Ishikawa (cell line): ENCODE measurements at regions not wholly inside any gene's neighbourhood (a gene's known extent, or its start where the extent isn't known, plus 50 kb on each side); places are given as distances from the start of the nearest gene placed in this dataset.

Experiments used
- CEBPB ChIP-seq: IDR thresholded peaks from 2 replicates; pipeline ENCODE4 v1.6.1; 2012
- CREB1 ChIP-seq: IDR thresholded peaks from 2 replicates; pipeline ENCODE4 v1.6.1; 2012; ENCODE audit warnings: low read depth
- EGR1 ChIP-seq: IDR thresholded peaks from 2 replicates; pipeline ENCODE4 v1.6.1; 2012
- EP300 ChIP-seq: IDR thresholded peaks from 2 replicates; pipeline ENCODE4 v1.6.1; 2012; ENCODE audit warnings: borderline replicate concordance
- FOXM1 ChIP-seq: IDR thresholded peaks from 2 replicates; pipeline ENCODE4 v1.6.1; 2012; ENCODE audit warnings: low read depth, borderline replicate concordance
- MAX ChIP-seq: IDR thresholded peaks from 2 replicates; pipeline ENCODE4 v1.6.1; 2012
- NFIC ChIP-seq: IDR thresholded peaks from 2 replicates; pipeline ENCODE4 v1.6.1; 2012
- RAD21 ChIP-seq: IDR thresholded peaks from 2 replicates; pipeline ENCODE4 v1.6.1; 2012; ENCODE audit warnings: low read depth
- REST ChIP-seq: IDR thresholded peaks from 2 replicates; pipeline ENCODE4 v1.6.1; 2012; ENCODE audit warnings: low read depth, mild to moderate bottlenecking
- TAF1 ChIP-seq: IDR thresholded peaks from 2 replicates; pipeline ENCODE4 v1.6.1; 2012; ENCODE audit warnings: low read depth, mild to moderate bottlenecking
- TCF12 ChIP-seq: IDR thresholded peaks from 2 replicates; pipeline ENCODE4 v1.6.1; 2012; ENCODE audit warnings: low read depth
- TEAD4 ChIP-seq: IDR thresholded peaks from 2 replicates; pipeline ENCODE4 v1.6.1; 2012
- USF1 ChIP-seq: IDR thresholded peaks from 2 replicates; pipeline ENCODE4 v1.6.1; 2012
- YY1 ChIP-seq: IDR thresholded peaks from 2 replicates; pipeline ENCODE4 v1.6.1; 2012; ENCODE audit warnings: low read depth
- ZBTB7A ChIP-seq: IDR thresholded peaks from 2 replicates; pipeline ENCODE4 v1.6.1; 2012; ENCODE audit warnings: low read depth

GRCh38 chr3:158920371-158920770 is 118.5 kb downstream of the MFSD1 start:
- TF ChIP-seq ZBTB7A, result no peak
- no peak for TF ChIP-seq REST
- TF ChIP-seq TAF1, result no peak
- TF ChIP-seq TCF12, result no peak
- TF ChIP-seq FOXM1, result no peak
- no peak for TF ChIP-seq USF1
- TF ChIP-seq TEAD4, result no peak
- TF ChIP-seq CEBPB, result no peak
- no peak for TF ChIP-seq EGR1

- TF ChIP-seq MAX, result no peak
- no peak for TF ChIP-seq TEAD4
- no peak for TF ChIP-seq EP300
- no peak for TF ChIP-seq NFIC
- no peak for TF ChIP-seq CREB1
- TF ChIP-seq FOXM1, result no peak
- TF ChIP-seq ZBTB7A, result no peak
- TF ChIP-seq EGR1, result no peak
- TF ChIP-seq REST, result no peak
- TF ChIP-seq CEBPB, result no peak
- TF ChIP-seq TCF12, result no peak
- TF ChIP-seq YY1, result no peak
Measured at GRCh38 chr3:158925021-158925420, 123.2 kb downstream of the MFSD1 start.

GRCh38 chr3:158925828-158926494 is 124.1 kb downstream of the MFSD1 start:
- TF ChIP-seq EGR1 (no peak), ZBTB7A (no peak), MAX (no peak)

- no peak for TF ChIP-seq USF1
- TF ChIP-seq TCF12, result no peak
- no peak for TF ChIP-seq NFIC
- TF ChIP-seq TAF1, result no peak
- TF ChIP-seq REST, result no peak
- no peak for TF ChIP-seq MAX
Measured at GRCh38 chr3:158935846-158936245, 134.0 kb downstream of the MFSD1 start.

GRCh38 chr3:158936530-158937113 is 134.8 kb downstream of the MFSD1 start:
- TF ChIP-seq YY1 (no peak), TAF1 (no peak), EGR1 (no peak), CREB1 (no peak), REST (no peak), RAD21 (no peak), TEAD4 (no peak), EP300 (no peak), MAX (no peak), TCF12 (no peak), CEBPB (no peak), USF1 (no peak), ZBTB7A (no peak), NFIC (no peak), FOXM1 (no peak)
